Urothelium cell line (cell line): ENCODE measurements at regions not wholly inside any gene's neighbourhood (a gene's known extent, or its start where the extent isn't known, plus 50 kb on each side); places are given as distances from the start of the nearest gene placed in this dataset.
"Not testable (repeated sequence)": the region's sequence is repeated elsewhere in the genome, so short reads cannot be mapped to it uniquely, and the experiment has no call there.

Source experiments
- DNase-seq: peaks from one replicate; pipeline ENCODE4 v3.0.0; 2011; ENCODE audit warnings: low spot score, mixed read lengths
- FAIRE-seq: peaks from 2 replicates; lab custom pipeline; 2011; peaks lifted over from hg19 to GRCh38; lab: Jason Lieb, UNC

GRCh38 chr7:153070141-153070540 lies 310.6 kb downstream of the ACTR3B start:
- no peak for FAIRE-seq

DNA sequence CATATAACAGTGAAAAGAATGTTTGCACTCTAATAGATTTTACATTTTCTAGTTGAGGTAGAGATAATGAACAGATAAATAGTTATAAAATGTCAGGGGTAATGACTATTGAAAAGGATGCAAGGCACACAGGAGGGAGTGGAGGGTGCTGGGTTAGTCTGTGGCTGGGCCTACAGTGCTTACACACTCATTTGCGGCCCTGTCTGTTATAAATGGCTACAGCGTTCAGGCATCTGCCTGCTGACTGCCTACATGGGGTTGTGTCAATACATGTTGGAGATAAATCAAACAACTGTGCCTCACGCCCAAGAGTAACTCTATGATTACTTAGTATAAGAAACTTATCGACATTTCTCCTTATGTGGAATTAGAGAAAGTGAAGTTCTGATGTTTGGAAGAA lies 313.3 kb downstream of the ACTR3B start:
- FAIRE-seq = no peak
- DNase-seq = no peak

More at GRCh38 chr7:153070141-153070540, 310.6 kb downstream of the ACTR3B start:
- DNase-seq = no peak

DNA sequence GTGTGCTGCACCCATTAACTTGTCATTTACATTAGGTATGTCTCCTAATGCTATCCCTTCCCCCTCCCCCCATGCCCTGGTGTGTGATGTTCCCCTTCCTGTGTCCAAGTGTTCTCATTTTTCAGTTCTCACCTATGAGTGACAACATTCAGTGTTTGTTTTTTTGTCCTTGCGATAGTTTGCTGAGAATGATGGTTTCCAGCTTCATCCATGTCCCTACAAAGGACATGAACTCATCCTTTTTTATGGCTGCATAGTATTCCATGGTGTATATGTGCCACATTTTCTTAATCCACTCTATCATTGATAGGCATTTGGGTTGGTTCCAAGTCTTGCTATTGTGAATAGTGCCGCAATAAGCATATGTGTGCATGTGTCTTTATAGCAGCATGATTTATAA lies 316.7 kb downstream of the ACTR3B start:
- not testable (repeated sequence) for DNase-seq

GRCh38 chr7:153081496-153081895 lies 321.9 kb downstream of the ACTR3B start:
- DNase-seq (no peak), FAIRE-seq (no peak)

More for the DNA sequence above, 316.7 kb downstream of the ACTR3B start:
- FAIRE-seq = not testable (repeated sequence)

- no peak for DNase-seq
- no peak for FAIRE-seq
These were observed 324.7 kb downstream of the ACTR3B start for GRCh38 chr7:153084278-153084677.

GRCh38 chr7:153087498-153087897 lies 327.9 kb downstream of the ACTR3B start:
- FAIRE-seq = no peak

DNA sequence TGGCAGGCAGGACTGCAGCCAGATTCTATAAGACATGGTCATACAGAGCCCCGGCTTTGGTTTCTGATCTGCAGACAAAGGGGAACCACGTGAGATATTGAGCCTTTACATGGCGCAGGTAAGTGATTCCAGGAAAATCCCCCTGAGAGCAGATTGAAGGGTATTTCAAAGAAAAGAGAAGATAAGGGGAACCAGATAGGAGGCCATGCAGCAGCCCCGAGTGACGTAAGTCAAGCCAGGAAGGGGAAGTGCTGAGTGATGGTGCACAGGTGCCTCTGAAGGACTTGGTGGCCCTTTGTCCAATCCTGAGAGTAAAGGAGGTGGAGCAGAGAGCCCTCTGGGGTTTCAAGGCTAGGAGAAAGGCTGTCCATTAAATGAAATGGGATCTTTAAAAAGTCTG lies 329.0 kb downstream of the ACTR3B start:
- no peak for FAIRE-seq
- DNase-seq = no peak

More at GRCh38 chr7:153087498-153087897, 327.9 kb downstream of the ACTR3B start:
- no peak for DNase-seq

- FAIRE-seq (no peak), DNase-seq (no peak)
These were observed 330.7 kb downstream of the ACTR3B start for GRCh38 chr7:153090209-153090608.

- DNase-seq (no peak), FAIRE-seq (no peak)
These were observed 331.2 kb downstream of the ACTR3B start for GRCh38 chr7:153090764-153091163.

DNA sequence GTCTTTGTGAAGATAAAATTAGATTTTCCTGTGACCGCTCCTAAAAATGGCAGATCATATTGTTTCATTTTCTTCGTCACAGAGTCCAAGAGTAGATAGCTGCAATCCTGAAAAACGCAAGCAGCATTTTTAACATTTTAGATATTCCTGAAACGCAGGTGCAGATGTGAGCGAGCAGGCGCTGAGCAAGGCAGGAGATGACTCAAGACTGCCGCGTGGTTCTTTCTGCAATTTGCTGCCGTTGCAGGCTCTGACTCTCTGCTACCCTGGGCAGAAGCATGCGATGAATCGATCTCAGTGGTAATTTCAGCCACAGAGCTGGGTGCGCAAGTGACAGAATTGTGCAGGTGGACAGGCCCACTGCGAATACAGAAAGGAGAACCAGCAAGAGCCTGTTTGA lies 331.9 kb downstream of the ACTR3B start:
- no peak for DNase-seq
- no peak for FAIRE-seq

DNA sequence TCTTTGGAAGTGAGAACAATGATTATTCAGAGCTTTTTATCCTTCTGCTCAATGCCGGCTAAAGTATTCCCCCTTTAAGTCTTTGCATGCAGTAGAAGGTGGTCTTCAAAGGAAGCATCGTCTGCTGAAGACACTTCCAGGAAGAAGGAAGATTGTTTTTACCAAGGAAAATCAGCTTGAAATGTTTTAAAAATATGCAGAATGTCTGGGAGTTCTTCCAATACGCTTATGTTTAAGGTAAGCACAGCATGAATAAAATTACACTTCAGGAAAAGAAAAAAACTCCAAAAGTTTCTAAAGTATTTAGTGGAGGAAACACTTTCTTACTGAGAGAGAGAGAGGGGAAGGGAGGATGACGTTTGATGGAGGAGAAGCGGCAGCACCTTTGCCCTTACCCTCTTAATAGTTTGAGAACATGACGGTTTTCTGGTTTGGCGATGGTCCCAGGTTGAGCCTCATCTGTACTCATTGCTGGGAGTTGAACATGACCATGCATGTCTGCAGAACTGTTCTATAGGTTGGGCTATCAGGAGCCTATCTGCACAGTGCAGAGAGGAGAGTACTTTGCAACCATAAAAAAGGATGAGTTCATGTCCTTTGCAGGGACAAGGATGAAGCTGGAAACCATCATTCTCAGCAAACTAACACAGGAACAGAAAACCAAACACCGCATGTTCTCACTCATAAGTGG lies 338.1 kb downstream of the ACTR3B start:
- DNase-seq (no peak), FAIRE-seq (no peak)

DNA sequence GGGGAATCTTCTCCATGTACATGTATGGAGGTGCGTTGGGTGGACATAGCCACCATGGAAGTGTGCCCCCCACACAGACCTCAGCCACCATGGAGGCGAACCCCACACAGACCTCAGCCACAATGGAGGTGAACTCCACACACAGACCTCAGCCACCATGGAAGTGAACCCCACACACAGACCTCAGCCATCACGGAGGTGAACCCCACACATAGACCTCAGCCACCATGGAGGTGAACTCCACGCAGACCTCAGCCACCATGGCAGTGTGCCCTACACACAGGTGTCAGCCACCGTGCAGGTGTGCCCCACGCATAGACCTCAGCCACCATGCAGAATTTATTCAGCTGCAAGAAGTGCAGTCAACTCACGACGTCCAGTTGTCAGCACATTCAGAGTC lies 339.7 kb downstream of the ACTR3B start:
- FAIRE-seq = no peak
- no peak for DNase-seq

- no peak for FAIRE-seq
- no peak for DNase-seq
These were observed 341.2 kb downstream of the ACTR3B start for GRCh38 chr7:153100691-153101237.

GRCh38 chr7:153103202-153103601 lies 343.6 kb downstream of the ACTR3B start:
- no peak for DNase-seq
- no peak for FAIRE-seq

- DNase-seq (no peak), FAIRE-seq (no peak)
These were observed 348.3 kb downstream of the ACTR3B start for GRCh38 chr7:153107826-153108225.

- FAIRE-seq = no peak
These were observed 350.0 kb downstream of the ACTR3B start for GRCh38 chr7:153109566-153109965.

GRCh38 chr7:153110606-153111005 lies 351.1 kb downstream of the ACTR3B start:
- DNase-seq (no peak), FAIRE-seq (no peak)

More at GRCh38 chr7:153109566-153109965, 350.0 kb downstream of the ACTR3B start:
- no peak for DNase-seq

DNA sequence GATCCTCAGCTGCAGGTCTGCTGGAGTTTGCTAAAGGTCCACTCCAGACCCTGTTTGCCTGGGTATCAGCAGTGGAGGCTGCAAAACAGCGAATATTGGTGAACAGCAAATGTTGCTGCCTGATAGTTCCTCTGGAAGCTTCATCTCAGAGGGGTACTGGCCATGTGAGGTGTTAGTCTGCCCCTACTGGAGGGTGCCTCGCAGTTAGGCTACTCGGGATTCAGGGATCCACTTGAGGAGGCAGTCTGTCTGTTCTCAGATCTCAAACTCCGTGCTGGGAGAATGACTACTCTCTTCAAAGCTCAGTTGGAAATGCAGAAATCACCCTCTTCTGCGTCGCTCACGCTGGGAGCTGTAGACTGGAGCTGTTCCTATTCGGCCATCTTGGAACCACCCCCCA lies 362.7 kb downstream of the ACTR3B start:
- not testable (repeated sequence) for FAIRE-seq, DNase-seq

GRCh38 chr7:153130052-153130451 lies 370.5 kb downstream of the ACTR3B start:
- FAIRE-seq = no peak
- no peak for DNase-seq

DNA sequence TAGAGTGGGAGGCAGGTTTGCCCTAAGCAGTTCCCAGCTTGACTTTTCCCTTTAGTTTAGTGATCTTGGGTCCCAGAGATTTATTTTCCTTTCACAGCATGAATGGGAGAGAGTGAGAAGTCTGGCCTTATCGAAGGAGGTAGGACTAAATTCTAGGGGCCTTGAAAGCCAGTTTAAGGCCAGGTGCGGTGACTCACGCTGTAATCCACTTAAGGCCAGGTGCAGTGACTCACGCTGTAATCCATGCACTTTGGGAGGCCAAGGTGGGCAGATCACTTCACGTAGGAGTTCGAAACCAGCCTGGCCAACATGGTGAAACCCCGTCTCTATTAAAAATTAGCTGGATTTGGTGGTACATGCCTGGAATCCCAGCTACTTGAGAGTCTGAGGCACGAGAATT lies 392.2 kb downstream of the ACTR3B start:
- no peak for FAIRE-seq
- no peak for DNase-seq

- FAIRE-seq = no peak
These were observed 393.4 kb downstream of the ACTR3B start for GRCh38 chr7:153152801-153153422.

GRCh38 chr7:153158149-153158548 lies 398.6 kb downstream of the ACTR3B start:
- FAIRE-seq (no peak), DNase-seq (no peak)

More at GRCh38 chr7:153152801-153153422, 393.4 kb downstream of the ACTR3B start:
- DNase-seq = no peak
